Cardiac fibroblast (primary cell): ENCODE measurements at regions not wholly inside any gene's neighbourhood (a gene's known extent, or its start where the extent isn't known, plus 50 kb on each side); places are given as distances from the start of the nearest gene placed in this dataset.

Experiments
- DNase-seq, 2 donors: peaks; one replicate each; pipeline versions ENCODE4 v3.0.0 to v3.0.0-alpha.2; 2010; ENCODE audit warnings: low read depth in 2 of 2
- H3K4me3 ChIP-seq, 2 donors: replicated peaks in 1 of 2; 1 replicate in 1 of 2; 2 replicates in 1 of 2; pipeline ENCODE4 v1.5.1; 2011; ENCODE audit warnings: low read depth in 2 of 2, low read length in 2 of 2, mild to moderate bottlenecking in 2 of 2, moderate library complexity in 1 of 2
- TF ChIP-seq, protein P1 (sequence below): IDR thresholded peaks from one replicate; pipeline ENCODE4 v1.5.1; 2011; ENCODE audit warnings: low read depth, mild to moderate bottlenecking, low read length, inconsistent platforms

DNA sequence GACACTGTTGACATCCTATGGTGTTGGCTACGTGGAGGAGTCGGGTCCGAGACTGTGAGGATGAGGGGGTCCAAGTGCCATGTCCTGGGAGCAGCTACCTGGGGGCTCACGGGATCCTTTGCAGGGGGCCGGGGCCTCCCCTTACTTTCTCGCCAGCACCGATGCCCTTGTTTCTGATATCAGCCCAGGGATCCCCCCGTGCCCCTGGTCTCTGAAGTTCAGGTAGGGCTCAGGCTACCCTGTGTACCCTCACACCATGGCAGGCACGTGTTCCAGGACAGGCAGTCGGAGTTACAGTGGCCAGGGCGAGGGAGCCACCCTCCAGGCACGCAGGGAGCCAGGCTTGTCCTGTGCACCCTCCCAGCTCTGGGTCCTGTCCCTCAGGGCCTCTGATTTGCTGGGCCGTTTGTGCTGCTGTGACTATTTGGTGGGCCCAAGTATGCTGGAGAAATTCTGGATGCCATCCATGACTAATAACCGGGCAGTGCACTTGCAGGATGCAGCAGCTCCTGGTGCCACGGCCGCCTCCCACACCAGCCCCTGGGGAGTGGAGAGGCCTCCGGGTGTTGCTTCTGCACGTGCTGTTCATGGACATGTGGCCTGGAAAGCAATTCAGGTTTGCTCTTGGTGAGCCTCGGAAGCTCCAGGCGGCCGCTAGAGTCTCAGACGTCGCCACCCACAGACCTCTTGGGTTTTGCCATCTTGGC lies 93.1 kb upstream of the SFSWAP start:
- no peak for DNase-seq
- no peak overlapping the region for H3K4me3 ChIP-seq
- TF ChIP-seq, protein P1, sequence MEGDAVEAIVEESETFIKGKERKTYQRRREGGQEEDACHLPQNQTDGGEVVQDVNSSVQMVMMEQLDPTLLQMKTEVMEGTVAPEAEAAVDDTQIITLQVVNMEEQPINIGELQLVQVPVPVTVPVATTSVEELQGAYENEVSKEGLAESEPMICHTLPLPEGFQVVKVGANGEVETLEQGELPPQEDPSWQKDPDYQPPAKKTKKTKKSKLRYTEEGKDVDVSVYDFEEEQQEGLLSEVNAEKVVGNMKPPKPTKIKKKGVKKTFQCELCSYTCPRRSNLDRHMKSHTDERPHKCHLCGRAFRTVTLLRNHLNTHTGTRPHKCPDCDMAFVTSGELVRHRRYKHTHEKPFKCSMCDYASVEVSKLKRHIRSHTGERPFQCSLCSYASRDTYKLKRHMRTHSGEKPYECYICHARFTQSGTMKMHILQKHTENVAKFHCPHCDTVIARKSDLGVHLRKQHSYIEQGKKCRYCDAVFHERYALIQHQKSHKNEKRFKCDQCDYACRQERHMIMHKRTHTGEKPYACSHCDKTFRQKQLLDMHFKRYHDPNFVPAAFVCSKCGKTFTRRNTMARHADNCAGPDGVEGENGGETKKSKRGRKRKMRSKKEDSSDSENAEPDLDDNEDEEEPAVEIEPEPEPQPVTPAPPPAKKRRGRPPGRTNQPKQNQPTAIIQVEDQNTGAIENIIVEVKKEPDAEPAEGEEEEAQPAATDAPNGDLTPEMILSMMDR, result no peak

DNA sequence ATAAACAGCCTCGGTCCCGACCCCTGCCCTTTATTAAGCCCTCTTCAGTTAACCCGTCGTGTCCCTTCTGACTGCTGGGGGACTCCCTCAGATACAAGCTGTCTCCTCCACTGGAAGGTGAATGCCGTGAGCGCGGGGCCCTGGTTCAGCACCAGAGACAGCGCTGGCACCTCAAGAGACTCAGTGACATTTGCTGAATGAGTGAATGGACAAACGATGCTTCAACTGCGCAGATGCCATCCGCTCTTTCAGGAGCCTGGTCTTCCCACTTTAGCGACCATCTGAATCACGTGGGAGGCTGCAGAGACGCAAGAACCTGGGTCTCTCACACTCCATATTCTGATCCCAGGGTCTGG lies 92.6 kb upstream of the SFSWAP start:
- TF ChIP-seq, protein P1, result no peak
- no peak overlapping the region for H3K4me3 ChIP-seq
- DNase-seq, result no peak

- H3K4me3 ChIP-seq, result no peak overlapping the region
- TF ChIP-seq, protein P1, result no peak
- no peak for DNase-seq
Measured at GRCh38 chr12:131618701-131619100, 92.2 kb upstream of the SFSWAP start.

DNA sequence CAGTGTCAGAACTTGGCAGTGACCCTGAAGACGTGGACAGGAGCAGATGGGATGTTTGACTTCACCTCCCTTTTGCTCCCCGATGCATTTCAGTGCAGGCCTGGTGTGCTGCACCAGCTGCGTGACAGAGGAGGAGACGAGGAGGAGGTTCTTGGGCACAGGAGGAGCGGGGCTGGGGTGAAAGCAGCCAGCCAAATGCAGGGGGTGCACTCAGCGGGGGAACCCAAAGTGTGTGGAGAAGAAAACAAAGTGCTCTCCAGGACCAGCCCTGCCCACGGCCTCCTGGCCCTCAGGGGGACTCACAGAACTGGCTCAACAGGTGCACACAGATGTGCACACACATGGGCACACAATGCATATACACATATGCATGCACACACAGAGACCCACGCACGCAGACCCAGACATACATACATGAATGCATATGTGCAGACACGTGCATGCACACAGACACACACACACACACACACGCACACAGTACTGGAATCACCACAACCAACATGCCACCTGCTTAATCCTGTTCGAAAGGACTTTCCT lies 91.7 kb upstream of the SFSWAP start:
- TF ChIP-seq, protein P1, result no peak
- H3K4me3 ChIP-seq, result no peak overlapping the region
- DNase-seq, result no peak

GRCh38 chr12:131619736-131620506 lies 91.0 kb upstream of the SFSWAP start:
- DNase-seq, result no peak
- H3K4me3 ChIP-seq, result no peak overlapping the region
- TF ChIP-seq, protein P1, result no peak

GRCh38 chr12:131620520-131620919 lies 90.4 kb upstream of the SFSWAP start:
- TF ChIP-seq, protein P1, result no peak
- DNase-seq, result no peak
- no peak overlapping the region for H3K4me3 ChIP-seq
